ENCODE measurements at regions not wholly inside any gene's neighbourhood (a gene's known extent, or its start where the extent isn't known, plus 50 kb on each side); places are given as distances from the start of the nearest gene placed in this dataset.

DNA sequence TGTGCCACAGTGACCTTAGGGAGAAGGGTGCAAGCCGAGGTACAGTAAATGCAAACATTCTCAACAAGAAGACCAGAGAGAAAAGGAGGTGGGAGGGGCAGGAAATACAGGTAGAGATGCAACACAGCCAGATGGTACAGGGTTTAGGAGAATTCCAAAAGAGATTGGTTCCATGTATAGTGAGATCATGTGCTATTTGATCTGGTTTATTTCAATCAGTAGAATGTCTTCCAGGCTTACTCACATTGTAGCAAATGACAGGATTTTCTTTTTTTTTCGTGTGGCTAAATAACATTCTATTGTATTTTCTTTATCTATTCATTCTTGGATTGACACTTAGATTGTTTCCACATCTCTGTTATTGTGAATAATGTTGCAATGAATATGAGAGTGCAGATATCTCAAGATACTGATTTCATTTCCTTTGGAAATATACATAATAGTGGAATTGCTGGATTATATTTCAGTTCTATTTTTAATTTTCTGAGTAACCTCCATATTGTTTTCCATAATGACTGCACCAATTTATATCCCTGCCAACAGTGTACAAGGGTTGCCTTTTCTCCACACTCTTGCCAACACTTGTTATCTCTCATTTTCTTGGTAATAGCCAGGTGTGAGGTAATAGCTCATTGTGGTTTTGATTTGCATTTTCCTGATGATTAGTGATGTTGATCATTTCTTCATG, 107.8 kb upstream of the GAS1 start:
- TF ChIP-seq, protein P1, sequence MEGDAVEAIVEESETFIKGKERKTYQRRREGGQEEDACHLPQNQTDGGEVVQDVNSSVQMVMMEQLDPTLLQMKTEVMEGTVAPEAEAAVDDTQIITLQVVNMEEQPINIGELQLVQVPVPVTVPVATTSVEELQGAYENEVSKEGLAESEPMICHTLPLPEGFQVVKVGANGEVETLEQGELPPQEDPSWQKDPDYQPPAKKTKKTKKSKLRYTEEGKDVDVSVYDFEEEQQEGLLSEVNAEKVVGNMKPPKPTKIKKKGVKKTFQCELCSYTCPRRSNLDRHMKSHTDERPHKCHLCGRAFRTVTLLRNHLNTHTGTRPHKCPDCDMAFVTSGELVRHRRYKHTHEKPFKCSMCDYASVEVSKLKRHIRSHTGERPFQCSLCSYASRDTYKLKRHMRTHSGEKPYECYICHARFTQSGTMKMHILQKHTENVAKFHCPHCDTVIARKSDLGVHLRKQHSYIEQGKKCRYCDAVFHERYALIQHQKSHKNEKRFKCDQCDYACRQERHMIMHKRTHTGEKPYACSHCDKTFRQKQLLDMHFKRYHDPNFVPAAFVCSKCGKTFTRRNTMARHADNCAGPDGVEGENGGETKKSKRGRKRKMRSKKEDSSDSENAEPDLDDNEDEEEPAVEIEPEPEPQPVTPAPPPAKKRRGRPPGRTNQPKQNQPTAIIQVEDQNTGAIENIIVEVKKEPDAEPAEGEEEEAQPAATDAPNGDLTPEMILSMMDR (conservative IDR thresholded peaks at IDR 0.05; ENCODE audit: low read length) = no peak
- no peak for TF ChIP-seq EZH2phosphoT487 (IDR thresholded peaks at IDR 0.05; ENCODE audit: borderline replicate concordance, low read depth, low read length)

Data from OCI-LY7 (cell line).